C4-2B (cell line): ENCODE measurements at regions not wholly inside any gene's neighbourhood (a gene's known extent, or its start where the extent isn't known, plus 50 kb on each side); places are given as distances from the start of the nearest gene placed in this dataset.

Experiments
- H3K27ac ChIP-seq: fragments of 450-650 bp; 2 replicates; pipeline ENCODE4 v1.5.1; 2017
- CTCF ChIP-seq: fragments of 450-650 bp; conservative IDR thresholded peaks from 2 replicates; pipeline ENCODE4 v1.5.1; 2017; ENCODE audit warnings: mild to moderate bottlenecking
- ZFX ChIP-seq: fragments of 450-650 bp; IDR thresholded peaks from 2 replicates; pipeline ENCODE4 v1.6.1; 2017

GRCh38 chr5:138702166-138703077, 50.8 kb upstream of the CTNNA1 start:
- H3K27ac ChIP-seq: no peak overlapping the region
- TF ChIP-seq ZFX: no peak
- no peak for TF ChIP-seq CTCF

- no peak overlapping the region for H3K27ac ChIP-seq
- TF ChIP-seq ZFX (no peak), CTCF (no peak)
These were observed 51.5 kb upstream of the CTNNA1 start for GRCh38 chr5:138701678-138702077.

- no peak overlapping the region for H3K27ac ChIP-seq
- TF ChIP-seq ZFX (no peak), CTCF (no peak)
These were observed 52.5 kb upstream of the CTNNA1 start for GRCh38 chr5:138700581-138701362.

GRCh38 chr5:138699482-138699881, 53.7 kb upstream of the CTNNA1 start:
- TF ChIP-seq CTCF (no peak), ZFX (no peak)
- H3K27ac ChIP-seq: no peak overlapping the region

GRCh38 chr5:138698713-138699112, 54.5 kb upstream of the CTNNA1 start:
- TF ChIP-seq ZFX (no peak), CTCF (no peak)
- no peak overlapping the region for H3K27ac ChIP-seq

- TF ChIP-seq CTCF (no peak), ZFX (no peak)
- H3K27ac ChIP-seq: no peak overlapping the region
These were observed 55.4 kb upstream of the CTNNA1 start for GRCh38 chr5:138697720-138698360.
